ENCODE measurements at regions not wholly inside any gene's neighbourhood (a gene's known extent, or its start where the extent isn't known, plus 50 kb on each side); places are given as distances from the start of the nearest gene placed in this dataset.

GRCh38 chr6:3510178-3510577 is 53.3 kb upstream of the SLC22A23 start:
- Histone ChIP-seq H3K9me2 (replicated peaks; ENCODE audit: insufficient read depth, low read length) (no peaks in the 10 kb centered on the region), H3F3A (ENCODE audit: insufficient read depth, low read length) (no peaks in the 10 kb centered on the region), H3K4me2 (ENCODE audit: low read depth, low read length) (no peak overlapping the region), H2AFZ (ENCODE audit: low read length) (no peak overlapping the region), H3K4me1 (ENCODE audit: low read length) (no peaks in the 10 kb centered on the region), H3K36me3 (replicated peaks; ENCODE audit: insufficient read depth, low read length) (no peaks in the 10 kb centered on the region), H3K9ac (ENCODE audit: low read length) (no peak overlapping the region), H3K4me3 (ENCODE audit: low read length) (no peak overlapping the region), H3K27me3 (replicated peaks; ENCODE audit: insufficient read depth, low read length) (no peaks in the 10 kb centered on the region), H4K20me1 (ENCODE audit: insufficient read depth, low read length) (no peaks in the 10 kb centered on the region), H3K9me3 (replicated peaks; ENCODE audit: insufficient read depth, low read length) (no peaks in the 10 kb centered on the region), H3K79me2 (ENCODE audit: low read length) (no peaks in the 10 kb centered on the region), H3K27ac (ENCODE audit: low read length) (no peak overlapping the region)
- DNase-seq = no peak
- no peak for TF ChIP-seq EZH2 (optimal IDR thresholded peaks at IDR 0.05; ENCODE audit: low read depth, low read length)
- TF ChIP-seq, protein P1, sequence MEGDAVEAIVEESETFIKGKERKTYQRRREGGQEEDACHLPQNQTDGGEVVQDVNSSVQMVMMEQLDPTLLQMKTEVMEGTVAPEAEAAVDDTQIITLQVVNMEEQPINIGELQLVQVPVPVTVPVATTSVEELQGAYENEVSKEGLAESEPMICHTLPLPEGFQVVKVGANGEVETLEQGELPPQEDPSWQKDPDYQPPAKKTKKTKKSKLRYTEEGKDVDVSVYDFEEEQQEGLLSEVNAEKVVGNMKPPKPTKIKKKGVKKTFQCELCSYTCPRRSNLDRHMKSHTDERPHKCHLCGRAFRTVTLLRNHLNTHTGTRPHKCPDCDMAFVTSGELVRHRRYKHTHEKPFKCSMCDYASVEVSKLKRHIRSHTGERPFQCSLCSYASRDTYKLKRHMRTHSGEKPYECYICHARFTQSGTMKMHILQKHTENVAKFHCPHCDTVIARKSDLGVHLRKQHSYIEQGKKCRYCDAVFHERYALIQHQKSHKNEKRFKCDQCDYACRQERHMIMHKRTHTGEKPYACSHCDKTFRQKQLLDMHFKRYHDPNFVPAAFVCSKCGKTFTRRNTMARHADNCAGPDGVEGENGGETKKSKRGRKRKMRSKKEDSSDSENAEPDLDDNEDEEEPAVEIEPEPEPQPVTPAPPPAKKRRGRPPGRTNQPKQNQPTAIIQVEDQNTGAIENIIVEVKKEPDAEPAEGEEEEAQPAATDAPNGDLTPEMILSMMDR (IDR thresholded peaks at IDR 0.05; ENCODE audit: low read length) = no peak
- TF ChIP-seq EZH2phosphoT487 (IDR thresholded peaks at IDR 0.05; ENCODE audit: low read length) = no peak

GRCh38 chr6:3509336-3509735 is 52.5 kb upstream of the SLC22A23 start:
- DNase-seq = no peak
- no peak overlapping the region for H3K9ac ChIP-seq (ENCODE audit: low read length)

GRCh38 chr6:3506751-3507383 is 50.0 kb upstream of the SLC22A23 start:
- TF ChIP-seq EZH2phosphoT487 (IDR thresholded peaks at IDR 0.05; ENCODE audit: low read length) (no peak), EZH2 (optimal IDR thresholded peaks at IDR 0.05; ENCODE audit: low read depth, low read length) (no peak)
- TF ChIP-seq, protein P1 (IDR thresholded peaks at IDR 0.05; ENCODE audit: low read length) = no peak
- H3K27ac ChIP-seq (ENCODE audit: low read length) = no peak overlapping the region
- no peaks in the 10 kb centered on the region for H3K9me3 ChIP-seq (replicated peaks; ENCODE audit: insufficient read depth, low read length)
- no peak overlapping the region for H3K9ac ChIP-seq (ENCODE audit: low read length)
- no peaks in the 10 kb centered on the region for H3K9me2 ChIP-seq (replicated peaks; ENCODE audit: insufficient read depth, low read length)
- no peak overlapping the region for H3K4me3 ChIP-seq (ENCODE audit: low read length)
- no peaks in the 10 kb centered on the region for H3K27me3 ChIP-seq (replicated peaks; ENCODE audit: insufficient read depth, low read length)
- no peak overlapping the region for H3K4me2 ChIP-seq (ENCODE audit: low read depth, low read length)
- H4K20me1 ChIP-seq (ENCODE audit: insufficient read depth, low read length) = no peaks in the 10 kb centered on the region
- no peak for DNase-seq
- H2AFZ ChIP-seq (ENCODE audit: low read length) = no peak overlapping the region
- H3K79me2 ChIP-seq (ENCODE audit: low read length) = no peaks in the 10 kb centered on the region
- H3F3A ChIP-seq (ENCODE audit: insufficient read depth, low read length) = no peaks in the 10 kb centered on the region
- H3K4me1 ChIP-seq (ENCODE audit: low read length) = no peaks in the 10 kb centered on the region
- no peaks in the 10 kb centered on the region for H3K36me3 ChIP-seq (replicated peaks; ENCODE audit: insufficient read depth, low read length)

More at GRCh38 chr6:3509336-3509735, 52.5 kb upstream of the SLC22A23 start:
- H3K27me3 ChIP-seq (replicated peaks; ENCODE audit: insufficient read depth, low read length) = no peaks in the 10 kb centered on the region
- TF ChIP-seq EZH2phosphoT487 (IDR thresholded peaks at IDR 0.05; ENCODE audit: low read length) (no peak), EZH2 (optimal IDR thresholded peaks at IDR 0.05; ENCODE audit: low read depth, low read length) (no peak)
- TF ChIP-seq, protein P1 (IDR thresholded peaks at IDR 0.05; ENCODE audit: low read length) = no peak
- H2AFZ ChIP-seq (ENCODE audit: low read length) = no peak overlapping the region
- no peaks in the 10 kb centered on the region for H3F3A ChIP-seq (ENCODE audit: insufficient read depth, low read length)
- H3K36me3 ChIP-seq (replicated peaks; ENCODE audit: insufficient read depth, low read length) = no peaks in the 10 kb centered on the region
- H3K9me3 ChIP-seq (replicated peaks; ENCODE audit: insufficient read depth, low read length) = no peaks in the 10 kb centered on the region
- no peak overlapping the region for H3K4me3 ChIP-seq (ENCODE audit: low read length)
- no peak overlapping the region for H3K27ac ChIP-seq (ENCODE audit: low read length)
- no peaks in the 10 kb centered on the region for H3K79me2 ChIP-seq (ENCODE audit: low read length)
- H3K4me1 ChIP-seq (ENCODE audit: low read length) = no peaks in the 10 kb centered on the region
- no peaks in the 10 kb centered on the region for H4K20me1 ChIP-seq (ENCODE audit: insufficient read depth, low read length)
- H3K4me2 ChIP-seq (ENCODE audit: low read depth, low read length) = no peak overlapping the region
- no peaks in the 10 kb centered on the region for H3K9me2 ChIP-seq (replicated peaks; ENCODE audit: insufficient read depth, low read length)
